GM18868 (cell line): ENCODE measurements at regions not wholly inside any gene's neighbourhood (a gene's known extent, or its start where the extent isn't known, plus 50 kb on each side); places are given as distances from the start of the nearest gene placed in this dataset.
"Not testable (repeated sequence)": the region's sequence is repeated elsewhere in the genome, so short reads cannot be mapped to it uniquely, and the experiment has no call there.

Experiments used
- ATAC-seq: cut with Tn5 transposase; IDR thresholded peaks from one replicate; pipeline ENCODE4 v1.9.1; 2021; ENCODE audit warnings: mild to moderate bottlenecking, moderate library complexity; ENCODE audit not compliant: unreplicated experiment

GRCh38 chr10:118963933-118964332 is 65.6 kb upstream of the NANOS1 start:
- no peak for ATAC-seq

- not testable (repeated sequence) for ATAC-seq
Measured at GRCh38 chr10:118964476-118964875, 65.0 kb upstream of the NANOS1 start.

- ATAC-seq = no peak
Measured at GRCh38 chr10:118965096-118965495, 64.4 kb upstream of the NANOS1 start.

- no peak for ATAC-seq
Measured at GRCh38 chr10:118965645-118966044, 63.9 kb upstream of the NANOS1 start.

- ATAC-seq = no peak
Measured at GRCh38 chr10:118966076-118966849, 63.3 kb upstream of the NANOS1 start.

GRCh38 chr10:118966850-118967125 is 62.7 kb upstream of the NANOS1 start:
- ATAC-seq = no peak

- no peak for ATAC-seq
Measured at GRCh38 chr10:118967160-118967559, 62.4 kb upstream of the NANOS1 start.

GRCh38 chr10:118968060-118968459 is 61.5 kb upstream of the NANOS1 start:
- ATAC-seq = no peak

- no peak for ATAC-seq
Measured at GRCh38 chr10:118968482-118968881, 61.0 kb upstream of the NANOS1 start.

- no peak for ATAC-seq
Measured at GRCh38 chr10:118969014-118969413, 60.5 kb upstream of the NANOS1 start.

GRCh38 chr10:118970770-118971169 is 58.7 kb upstream of the NANOS1 start:
- ATAC-seq = no peak

GRCh38 chr10:118971187-118971586 is 58.3 kb upstream of the NANOS1 start:
- no peak for ATAC-seq

- no peak for ATAC-seq
Measured at GRCh38 chr10:118971876-118972275, 57.6 kb upstream of the NANOS1 start.

GRCh38 chr10:118973744-118974143 is 55.8 kb upstream of the NANOS1 start:
- ATAC-seq = no peak

- ATAC-seq = no peak
Measured at GRCh38 chr10:118974951-118975350, 54.6 kb upstream of the NANOS1 start.

- ATAC-seq = not testable (repeated sequence)
Measured at GRCh38 chr10:118976219-118976618, 53.3 kb upstream of the NANOS1 start.

GRCh38 chr10:118977022-118977599 is 52.4 kb upstream of the NANOS1 start:
- ATAC-seq = no peak

- no peak for ATAC-seq
Measured at GRCh38 chr10:118977835-118978234, 51.7 kb upstream of the NANOS1 start.

- no peak for ATAC-seq
Measured at GRCh38 chr10:118978316-118978997, 51.1 kb upstream of the NANOS1 start.

- no peak for ATAC-seq
Measured at GRCh38 chr10:118978998-118979350, 50.5 kb upstream of the NANOS1 start.

- ATAC-seq = no peak
Measured at GRCh38 chr10:118979661-118980060, 49.9 kb upstream of the NANOS1 start.
